Lung (tissue), 11 donors: ENCODE measurements at regions not wholly inside any gene's neighbourhood (a gene's known extent, or its start where the extent isn't known, plus 50 kb on each side); places are given as distances from the start of the nearest gene placed in this dataset.

ENCODE experiments used
- ATAC-seq: fragments of 200-7000 bp; cut with Tn5 transposase; one replicate; pipeline ENCODE4 v1.9.1; 2020; ENCODE audit warnings: moderate number of reproducible peaks; ENCODE audit not compliant: insufficient read depth, low FRiP score
- DNase-seq, 3 donors: peaks; one replicate each; pipeline ENCODE4 v3.0.0-alpha.2; 2013 to 2017
- H3K27ac ChIP-seq, 2 donors: one replicate each; pipeline ENCODE4 v1.5.1; 2013; ENCODE audit warnings: mild to moderate bottlenecking in 2 of 2, moderate library complexity in 2 of 2, control low read depth in 1 of 2, inconsistent platforms in 1 of 2, low read depth in 1 of 2, low read length in 1 of 2
- H3K27me3 ChIP-seq, 3 donors: one replicate each; pipeline ENCODE4 v1.5.1; 2013; ENCODE audit warnings: low read length in 2 of 3; ENCODE audit not compliant: control insufficient read depth in 3 of 3, insufficient read depth in 3 of 3
- H3K36me3 ChIP-seq, 4 donors: one replicate each; pipeline ENCODE4 v1.5.1; 2013; ENCODE audit warnings: low read length in 4 of 4, mild to moderate bottlenecking in 1 of 4, moderate library complexity in 1 of 4; ENCODE audit not compliant: control insufficient read depth in 4 of 4, insufficient read depth in 4 of 4
- H3K4me1 ChIP-seq, 5 donors: one replicate each; pipeline ENCODE4 v1.5.1; 2013; ENCODE audit warnings: low read length in 5 of 5, mild to moderate bottlenecking in 2 of 5, moderate library complexity in 1 of 5; ENCODE audit not compliant: control insufficient read depth in 5 of 5, insufficient read depth in 5 of 5
- H3K4me3 ChIP-seq: one replicate; pipeline ENCODE4 v1.5.1; 2013; ENCODE audit warnings: mild to moderate bottlenecking, control low read depth, moderate library complexity
- H3K9ac ChIP-seq, 2 donors: one replicate each; pipeline ENCODE4 v1.5.1; 2013; ENCODE audit warnings: low read length in 2 of 2, control low read depth in 1 of 2; ENCODE audit not compliant: insufficient read depth in 1 of 2
- H3K9me3 ChIP-seq, 4 donors: one replicate each; pipeline ENCODE4 v1.5.1; 2013; ENCODE audit warnings: low read length in 3 of 4, mild to moderate bottlenecking in 1 of 4, moderate library complexity in 1 of 4; ENCODE audit not compliant: control insufficient read depth in 4 of 4, insufficient read depth in 3 of 4
- WGBS, 2 donors: extraction: QIAGEN DNeasy Blood & Tissue Kit; methylation state at CpG; one replicate each; pipeline ENCODE4 v1.1.7; 2013; 5-methylcytosine and 5-hydroxymethylcytosine counted together
- TF ChIP-seq, protein P1 (sequence below): IDR thresholded peaks from 2 replicates; pipeline ENCODE4 v1.5.1; 2012; ENCODE audit warnings: mild to moderate bottlenecking; ENCODE audit errors: control extremely low read depth, extremely low read depth
- donor health status: control.
- donor health status: control.
- donor health status: Bipolar disorder and iron deficiency.
- donor health status: healthy.
- donor health status: DM: yes; HTN: yes; CAD: no.

DNA sequence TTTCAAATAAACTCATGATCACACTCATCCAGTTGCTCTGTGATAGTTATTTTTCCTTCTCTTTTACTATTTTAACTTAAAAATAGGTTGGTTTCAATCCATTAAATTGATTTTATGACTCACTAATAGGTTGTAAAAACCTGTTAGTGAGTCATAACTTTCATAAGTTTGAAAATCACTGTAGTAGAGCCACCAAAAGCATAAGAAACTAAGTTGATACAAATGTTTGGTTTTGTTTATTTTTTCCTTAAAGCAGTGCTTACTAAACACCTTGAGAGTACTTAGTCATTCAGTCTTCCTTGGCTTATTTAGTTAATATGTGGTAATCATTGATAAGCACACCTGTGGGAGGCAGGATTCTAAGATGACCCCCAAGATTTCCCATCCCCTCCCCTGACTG, 312.1 kb upstream of the MAN1A1 start:
- TF ChIP-seq, protein P1, sequence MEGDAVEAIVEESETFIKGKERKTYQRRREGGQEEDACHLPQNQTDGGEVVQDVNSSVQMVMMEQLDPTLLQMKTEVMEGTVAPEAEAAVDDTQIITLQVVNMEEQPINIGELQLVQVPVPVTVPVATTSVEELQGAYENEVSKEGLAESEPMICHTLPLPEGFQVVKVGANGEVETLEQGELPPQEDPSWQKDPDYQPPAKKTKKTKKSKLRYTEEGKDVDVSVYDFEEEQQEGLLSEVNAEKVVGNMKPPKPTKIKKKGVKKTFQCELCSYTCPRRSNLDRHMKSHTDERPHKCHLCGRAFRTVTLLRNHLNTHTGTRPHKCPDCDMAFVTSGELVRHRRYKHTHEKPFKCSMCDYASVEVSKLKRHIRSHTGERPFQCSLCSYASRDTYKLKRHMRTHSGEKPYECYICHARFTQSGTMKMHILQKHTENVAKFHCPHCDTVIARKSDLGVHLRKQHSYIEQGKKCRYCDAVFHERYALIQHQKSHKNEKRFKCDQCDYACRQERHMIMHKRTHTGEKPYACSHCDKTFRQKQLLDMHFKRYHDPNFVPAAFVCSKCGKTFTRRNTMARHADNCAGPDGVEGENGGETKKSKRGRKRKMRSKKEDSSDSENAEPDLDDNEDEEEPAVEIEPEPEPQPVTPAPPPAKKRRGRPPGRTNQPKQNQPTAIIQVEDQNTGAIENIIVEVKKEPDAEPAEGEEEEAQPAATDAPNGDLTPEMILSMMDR = no peak
- Histone ChIP-seq H3K36me3 (no peaks in the 10 kb centered on the region), H3K4me3 (no peak overlapping the region), H3K27me3 (no peaks in the 10 kb centered on the region), H3K4me1 (no peaks in the 10 kb centered on the region), H3K27ac (no peak overlapping the region), H3K9me3 (peaks cover 0 to 2% (median 0%) of the 10 kb centered on the region in 4 donors), H3K9ac (no peak overlapping the region)
- no peak for DNase-seq
- ATAC-seq = no peak

DNA sequence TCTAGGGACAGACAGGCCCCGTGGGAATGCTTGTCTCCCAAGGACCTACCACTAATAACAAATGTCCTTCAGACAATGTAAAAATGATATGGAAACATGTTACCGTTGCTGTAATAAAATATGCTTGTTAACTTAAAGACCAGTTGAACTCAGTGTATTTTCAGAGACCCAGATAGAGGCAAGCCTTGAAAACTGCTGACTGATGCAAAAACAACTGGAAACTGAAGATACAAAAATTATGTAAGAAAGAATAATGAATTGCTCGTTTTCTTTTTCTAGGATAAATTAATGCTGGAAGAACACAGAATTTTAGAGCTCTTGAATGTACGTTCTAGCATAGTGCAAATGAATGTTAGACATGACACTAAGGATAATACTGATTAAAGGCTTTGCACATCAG, 311.5 kb upstream of the MAN1A1 start:
- Histone ChIP-seq H3K27ac (no peak overlapping the region), H3K9ac (no peak overlapping the region), H3K36me3 (no peaks in the 10 kb centered on the region), H3K4me1 (no peaks in the 10 kb centered on the region), H3K9me3 (peaks cover 0 to 2% (median 0%) of the 10 kb centered on the region in 4 donors), H3K27me3 (no peaks in the 10 kb centered on the region), H3K4me3 (no peak overlapping the region)
- DNase-seq (no peak), ATAC-seq (no peak)
- TF ChIP-seq, protein P1 = no peak
- 82 to 87% methylated on average over 4 of the region's 4 CpGs for WGBS, 2 donors

DNA sequence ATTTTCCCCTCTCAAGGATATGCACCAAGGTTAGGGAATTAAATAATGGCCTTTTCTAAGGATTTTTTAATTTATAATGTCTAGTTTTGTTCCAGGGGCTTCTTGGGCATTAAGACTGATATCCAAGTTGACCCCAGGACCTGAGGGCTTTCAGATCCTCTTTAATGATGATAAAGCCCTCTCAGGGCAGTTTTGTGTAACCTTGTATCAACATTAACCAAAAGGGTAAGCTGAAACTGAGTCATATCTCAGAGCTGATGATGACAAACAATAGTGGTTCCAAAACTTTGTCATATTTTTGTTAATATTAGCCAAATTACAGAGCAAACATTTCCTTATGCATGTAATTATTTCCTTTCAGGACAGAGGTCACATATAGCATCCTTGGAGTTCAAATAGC, 309.4 kb upstream of the MAN1A1 start:
- Histone ChIP-seq H3K4me1 (no peaks in the 10 kb centered on the region), H3K27me3 (no peaks in the 10 kb centered on the region), H3K27ac (no peak overlapping the region), H3K9ac (no peak overlapping the region), H3K4me3 (no peak overlapping the region), H3K9me3 (no peaks in the 10 kb centered on the region), H3K36me3 (no peaks in the 10 kb centered on the region)
- TF ChIP-seq, protein P1 = no peak
- no peak for ATAC-seq
- DNase-seq = no peak

DNA sequence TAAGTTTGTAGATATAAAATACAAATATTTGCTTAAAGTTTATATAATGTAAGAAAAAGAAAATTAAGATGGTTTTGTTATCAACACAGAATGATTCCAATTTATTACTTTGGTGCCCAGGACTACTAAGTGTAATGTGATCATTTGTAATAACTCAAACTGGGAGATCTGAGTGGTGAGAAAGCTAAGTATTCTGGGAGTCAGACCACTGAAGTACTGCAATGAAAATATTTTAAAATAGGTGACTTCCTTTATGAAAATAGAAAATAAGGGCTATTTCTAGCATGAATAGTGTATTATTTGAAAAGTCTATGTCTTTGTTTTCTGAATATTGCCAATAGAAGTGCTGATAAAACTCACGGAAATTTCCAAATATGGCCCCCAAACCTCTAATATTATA, 305.6 kb upstream of the MAN1A1 start:
- no peak for ATAC-seq

More for the DNA sequence above, 305.6 kb upstream of the MAN1A1 start:
- H3K36me3 ChIP-seq = no peaks in the 10 kb centered on the region
- no peak overlapping the region for H3K9ac ChIP-seq
- no peaks in the 10 kb centered on the region for H3K27me3 ChIP-seq
- H3K9me3 ChIP-seq = no peaks in the 10 kb centered on the region
- TF ChIP-seq, protein P1 = no peak
- no peak overlapping the region for H3K27ac ChIP-seq
- no peak overlapping the region for H3K4me3 ChIP-seq
- no peak for DNase-seq
- H3K4me1 ChIP-seq = no peaks in the 10 kb centered on the region
- 94 to 98% methylated on average over 1 of the region's 1 CpG for WGBS, 2 donors
